IMR-90 (cell line): ENCODE measurements at regions not wholly inside any gene's neighbourhood (a gene's known extent, or its start where the extent isn't known, plus 50 kb on each side); places are given as distances from the start of the nearest gene placed in this dataset.
A peak's percentile ranks its signal among the peaks of the same experiment; 100 is the strongest.

Experiments
- ATAC-seq: fragments of 200-7000 bp; cut with Tn5 transposase; 2 replicates; pipeline ENCODE4 v1.9.1; 2020; ENCODE audit warnings: low read depth, mild to moderate bottlenecking, moderate library complexity
- BruUV-seq: library from RNA; stranded (reverse); fragments of 400-500 nt; replicated peaks from 2 replicates; lab custom pipeline; 2021; lab: Mats Ljungman, UMichigan
- CTCF ChIA-PET: fragments of 300-600 bp; formaldehyde crosslinking; extraction: SDS; loops from one replicate; lab custom pipeline; 2021; ENCODE audit warnings: antibody characterized with exemption; lab: Yijun Ruan, JAX
- POLR2A ChIA-PET: fragments of 300-600 bp; sonication (Branson Sonifier 250); formaldehyde crosslinking; loops from one replicate; lab custom pipeline; 2022; ENCODE audit warnings: antibody characterized with exemption; ENCODE audit not compliant: unreplicated experiment; lab: Charles Lee
- DNase-seq: peaks from one replicate; pipeline ENCODE4 v3.0.0; 2013
- H2AFZ ChIP-seq: replicated peaks from 2 replicates; pipeline ENCODE3; 2013; ENCODE audit warnings: low read length, mild to moderate bottlenecking; ENCODE audit not compliant: poor library complexity
- H2AK5ac ChIP-seq: 2 replicates; pipeline ENCODE4 v1.6.1; 2013; ENCODE audit warnings: low read depth, low read length, inconsistent platforms
- H2AK9ac ChIP-seq: replicated peaks from 2 replicates; pipeline ENCODE3; 2013; ENCODE audit warnings: mild to moderate bottlenecking, low read depth, low read length, moderate library complexity; ENCODE audit not compliant: poor library complexity
- H2BK120ac ChIP-seq: 2 replicates; pipeline ENCODE4 v1.6.1; 2013; ENCODE audit warnings: low read depth, low read length, inconsistent platforms
- H2BK15ac ChIP-seq: 3 replicates; pipeline ENCODE4 v1.6.1; 2013; ENCODE audit warnings: low read depth, low read length, inconsistent platforms
- H2BK20ac ChIP-seq: 2 replicates; pipeline ENCODE4 v1.6.1; 2013; ENCODE audit warnings: low read depth, mild to moderate bottlenecking, inconsistent platforms, low read length, moderate library complexity
- H2BK5ac ChIP-seq: 2 replicates; pipeline ENCODE4 v1.6.1; 2013; ENCODE audit warnings: mild to moderate bottlenecking, low read depth, low read length, inconsistent platforms; ENCODE audit not compliant: poor library complexity, severe bottlenecking
- H3K14ac ChIP-seq: replicated peaks from 2 replicates; pipeline ENCODE4 v1.6.1; 2013; ENCODE audit warnings: low read depth, low read length, inconsistent platforms
- H3K18ac ChIP-seq: 2 replicates; pipeline ENCODE4 v1.6.1; 2013; ENCODE audit warnings: low read depth, low read length, control low read depth
- H3K23ac ChIP-seq: 2 replicates; pipeline ENCODE4 v1.6.1; 2013; ENCODE audit warnings: low read depth, low read length, inconsistent platforms
- H3K27ac ChIP-seq: 2 replicates; pipeline ENCODE4 v1.5.1; 2013; ENCODE audit warnings: mild to moderate bottlenecking, control low read depth, low read length; ENCODE audit not compliant: insufficient read depth
- H3K27me3 ChIP-seq: 2 replicates; pipeline ENCODE4 v1.6.1; 2013; ENCODE audit warnings: low read length; ENCODE audit not compliant: control insufficient read depth, insufficient read depth
- H3K36me3 ChIP-seq: 2 replicates; pipeline ENCODE4 v1.6.1; 2013; ENCODE audit warnings: low read length, mixed read lengths; ENCODE audit not compliant: control insufficient read depth, insufficient read depth
- H3K4ac ChIP-seq: 2 replicates; pipeline ENCODE4 v1.6.1; 2013; ENCODE audit warnings: low read depth, low read length, inconsistent platforms
- H3K4me1 ChIP-seq: 2 replicates; pipeline ENCODE4 v1.6.1; 2013; ENCODE audit warnings: low read length, mixed read lengths; ENCODE audit not compliant: control insufficient read depth, insufficient read depth
- H3K4me2 ChIP-seq: 2 replicates; pipeline ENCODE4 v1.6.1; 2013; ENCODE audit warnings: low read depth, mild to moderate bottlenecking, control low read depth, low read length, moderate library complexity
- H3K4me3 ChIP-seq: 2 replicates; pipeline ENCODE4 v1.5.1; 2013; ENCODE audit warnings: low read depth, mild to moderate bottlenecking, control low read depth, low read length, moderate library complexity; ENCODE audit not compliant: insufficient read depth
- H3K56ac ChIP-seq: 2 replicates; pipeline ENCODE4 v1.6.1; 2013; ENCODE audit warnings: low read length, inconsistent platforms; ENCODE audit not compliant: insufficient read depth; ENCODE audit errors: extremely low read depth
- H3K79me1 ChIP-seq, 2 experiments: 2 replicates each; pipeline ENCODE4 v1.6.1; 2013; ENCODE audit warnings: low read length in 2 of 2, inconsistent platforms in 1 of 2, low read depth in 1 of 2
- H3K9ac ChIP-seq: 2 replicates; pipeline ENCODE4 v1.6.1; 2013; ENCODE audit warnings: low read depth, low read length, control low read depth
- H3K9me1 ChIP-seq: 2 replicates; pipeline ENCODE4 v1.6.1; 2013; ENCODE audit warnings: low read length, inconsistent platforms; ENCODE audit not compliant: insufficient read depth
- H3K9me3 ChIP-seq: 2 replicates; pipeline ENCODE4 v1.6.1; 2013; ENCODE audit warnings: low read length; ENCODE audit not compliant: control insufficient read depth, insufficient read depth
- H4K20me1 ChIP-seq: 2 replicates; pipeline ENCODE4 v1.6.1; 2013; ENCODE audit warnings: low read length, inconsistent platforms; ENCODE audit not compliant: insufficient read depth
- H4K5ac ChIP-seq: 2 replicates; pipeline ENCODE4 v1.6.1; 2013; ENCODE audit warnings: mild to moderate bottlenecking, low read depth, low read length, control low read depth
- H4K8ac ChIP-seq, 2 experiments: 2 replicates each; pipeline ENCODE4 v1.6.1; 2013; ENCODE audit warnings: low read depth in 2 of 2, low read length in 2 of 2, control low read depth in 1 of 2, inconsistent platforms in 1 of 2
- H4K91ac ChIP-seq: 2 replicates; pipeline ENCODE4 v1.6.1; 2013; ENCODE audit warnings: low read depth, low read length, inconsistent platforms; ENCODE audit not compliant: insufficient read depth
- MXI1 ChIP-seq: IDR thresholded peaks from 2 replicates; pipeline ENCODE4 v1.6.1; 2012; ENCODE audit warnings: low read depth, mild to moderate bottlenecking, low read length, moderate library complexity, borderline replicate concordance
- NFE2L2 ChIP-seq: fragments of 150-350 bp; IDR thresholded peaks from 2 replicates; pipeline ENCODE4 v1.6.1; 2016; ENCODE audit warnings: low read depth, mild to moderate bottlenecking, low read length
- POLR2A ChIP-seq: IDR thresholded peaks from 2 replicates; pipeline ENCODE4 v1.6.1; 2012; ENCODE audit warnings: mild to moderate bottlenecking, low read depth, low read length
- RAD21 ChIP-seq: IDR thresholded peaks from 2 replicates; pipeline ENCODE4 v1.6.1; 2012; ENCODE audit warnings: low read length, improper control_type of control experiment
- SMC3 ChIP-seq: fragments of 150-350 bp; IDR thresholded peaks from 2 replicates; pipeline ENCODE4 v1.6.1; 2016; ENCODE audit warnings: low read depth, mild to moderate bottlenecking, antibody characterized with exemption, low read length, moderate library complexity
- whole genome bisulfite sequencing, 2 experiments: methylation state at CpG; one replicate each; pipeline versions ENCODE4 v1.1.5 to v1.1.7; 2013; ENCODE audit warnings: missing lambda C conversion rate in 2 of 2; ENCODE audit not compliant: insufficient read length in 1 of 2; ENCODE audit errors: extremely low coverage in 2 of 2; 5-methylcytosine and 5-hydroxymethylcytosine counted together
- dilution Hi-C: fragments of 300-500 bp; cut with HindIII; formaldehyde crosslinking; loops from one replicate; pipeline ENCODE4 v1.14.3; 2018; ENCODE audit warnings: low sequenced_read_pairs; ENCODE audit not compliant: unreplicated experiment
- in situ Hi-C: fragments of 300-500 bp; cut with MboI; formaldehyde crosslinking; loops from 3 replicates; pipeline ENCODE4 v1.14.3; 2019; ENCODE audit warnings: low sequenced_read_pairs, inconsistent platforms, mixed read lengths
- intact Hi-C: fragments of 100-400 bp; cut with micrococcal nuclease; formaldehyde crosslinking; loops from 2 replicates; pipeline ENCODE4 v1.10.0; 2022

DNA sequence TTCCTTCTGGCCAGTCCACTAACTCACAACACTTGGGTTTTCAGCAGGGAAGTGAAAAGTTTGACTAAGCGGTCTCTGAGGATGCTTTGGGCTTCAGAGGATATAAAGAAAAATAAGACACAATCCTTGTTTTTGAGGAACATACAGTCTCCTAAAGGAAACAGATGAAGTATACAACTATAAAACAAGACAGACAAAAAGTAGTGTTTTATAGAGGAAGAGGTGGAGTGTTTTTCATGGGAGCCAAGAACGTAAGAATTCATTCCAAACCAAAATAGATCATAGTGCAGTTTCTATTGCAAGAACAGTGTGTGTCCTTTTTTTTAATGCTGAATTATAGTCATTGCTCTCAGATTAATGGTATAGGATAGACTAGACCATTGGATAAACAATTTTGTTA is 586.9 kb upstream of the BRINP1 start:
- no peak overlapping the region for H3K4me3 ChIP-seq

More for the DNA sequence above, 586.9 kb upstream of the BRINP1 start:
- Histone ChIP-seq H2BK120ac (peak overlapping the region; percentile 78), H4K5ac (no peak overlapping the region), H3K18ac (peak overlapping the region; percentile 65; the same call in 1 of the 2 replicates), H3K4me2 (no peak overlapping the region), H3K36me3 (no peaks in the 10 kb centered on the region), H2BK20ac (peak overlapping the region; percentile 57), H2BK5ac (no peak overlapping the region), H4K8ac (peak overlapping the region in 1 of 2 experiments; percentile 57; a peak in 1 of 4 replicates), H3K79me1 (no peaks in the 10 kb centered on the region), H2AK5ac (peak overlapping the region; percentile 3; the same call in 1 of the 2 replicates), H3K23ac (no peak overlapping the region), H3K27ac (no peak overlapping the region), H2AK9ac (no peak overlapping the region), H3K27me3 (no peaks in the 10 kb centered on the region), H4K91ac (peak overlapping the region; percentile 21; the same call in 1 of the 2 replicates), H2BK15ac (no peak overlapping the region), H4K20me1 (no peaks in the 10 kb centered on the region), H3K14ac (no peak overlapping the region), H3K9me3 (no peaks in the 10 kb centered on the region), H3K4me1 (peaks cover 8% of the 10 kb centered on the region), H3K9ac (no peak overlapping the region), H2AFZ (no peak overlapping the region), H3K4ac (peak overlapping the region; percentile 66), H3K9me1 (no peaks in the 10 kb centered on the region), H3K56ac (no peak overlapping the region)
- BruUV-seq: no TSS peak
- dilution Hi-C loops (no loop called here), intact Hi-C loops (no loop called here), in situ Hi-C loops (no loop called here)
- ChIA-PET POLR2A (no interaction called here), CTCF (interaction anchor here (2.4 kb wide), 1 partner anchor 12 kb away, joined by 6 read pairs; no protein-coding TSS in a partner anchor)
- ATAC-seq (no peak), DNase-seq (no peak)
- no CpG with 5 or more reads among the region's 2 CpGs for WGBS, 2 experiments
- TF ChIP-seq POLR2A (no peak), NFE2L2 (no peak), SMC3 (no peak), RAD21 (no peak), MXI1 (no peak)
